ENCODE measurements at regions not wholly inside any gene's neighbourhood (a gene's known extent, or its start where the extent isn't known, plus 50 kb on each side); places are given as distances from the start of the nearest gene placed in this dataset.

- TF ChIP-seq, protein P1, sequence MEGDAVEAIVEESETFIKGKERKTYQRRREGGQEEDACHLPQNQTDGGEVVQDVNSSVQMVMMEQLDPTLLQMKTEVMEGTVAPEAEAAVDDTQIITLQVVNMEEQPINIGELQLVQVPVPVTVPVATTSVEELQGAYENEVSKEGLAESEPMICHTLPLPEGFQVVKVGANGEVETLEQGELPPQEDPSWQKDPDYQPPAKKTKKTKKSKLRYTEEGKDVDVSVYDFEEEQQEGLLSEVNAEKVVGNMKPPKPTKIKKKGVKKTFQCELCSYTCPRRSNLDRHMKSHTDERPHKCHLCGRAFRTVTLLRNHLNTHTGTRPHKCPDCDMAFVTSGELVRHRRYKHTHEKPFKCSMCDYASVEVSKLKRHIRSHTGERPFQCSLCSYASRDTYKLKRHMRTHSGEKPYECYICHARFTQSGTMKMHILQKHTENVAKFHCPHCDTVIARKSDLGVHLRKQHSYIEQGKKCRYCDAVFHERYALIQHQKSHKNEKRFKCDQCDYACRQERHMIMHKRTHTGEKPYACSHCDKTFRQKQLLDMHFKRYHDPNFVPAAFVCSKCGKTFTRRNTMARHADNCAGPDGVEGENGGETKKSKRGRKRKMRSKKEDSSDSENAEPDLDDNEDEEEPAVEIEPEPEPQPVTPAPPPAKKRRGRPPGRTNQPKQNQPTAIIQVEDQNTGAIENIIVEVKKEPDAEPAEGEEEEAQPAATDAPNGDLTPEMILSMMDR (IDR thresholded peaks at IDR 0.05) = no peak
- TF ChIP-seq TCF7L2 (IDR thresholded peaks at IDR 0.05; ENCODE audit: low read depth, low read length) (no peak), POLR2AphosphoS5 (IDR thresholded peaks at IDR 0.05; ENCODE audit: low read depth, low read length) (no peak), REST (IDR thresholded peaks at IDR 0.05; ENCODE audit: insufficient read depth in 1 of 2, low read depth in 2 of 2, low read length in 1 of 2) (no peak), SIN3A (IDR thresholded peaks at IDR 0.05; ENCODE audit: borderline replicate concordance, insufficient read depth, low read depth, low read length) (no peak)
Observed at GRCh38 chr5:93196986-93197385, 384.0 kb downstream of the NR2F1-AS1 start.
